PC-3 (cell line): ENCODE measurements at regions not wholly inside any gene's neighbourhood (a gene's known extent, or its start where the extent isn't known, plus 50 kb on each side); places are given as distances from the start of the nearest gene placed in this dataset.

Experiments used
- ATAC-seq: fragments of 200-7000 bp; cut with Tn5 transposase; 2 replicates; pipeline ENCODE4 v1.9.1; 2020; ENCODE audit warnings: mild to moderate bottlenecking, moderate library complexity
- BruUV-seq: library from RNA; stranded (reverse); fragments of 400-500 nt; replicated peaks from 2 replicates; lab custom pipeline; 2021; lab: Mats Ljungman, UMichigan
- CTCF ChIA-PET: fragments of 300-600 bp; sonication (Branson Sonifier 250); formaldehyde crosslinking; loops from one replicate; lab custom pipeline; 2022; ENCODE audit warnings: antibody characterized with exemption; lab: Charles Lee
- POLR2A ChIA-PET: fragments of 300-600 bp; sonication (Branson Sonifier 250); formaldehyde crosslinking; loops from one replicate; lab custom pipeline; 2022; ENCODE audit warnings: antibody characterized with exemption; ENCODE audit not compliant: unreplicated experiment; lab: Charles Lee
- DNase-seq: peaks from one replicate; pipeline ENCODE4 v3.0.0-alpha.2; 2015
- H2AFZ ChIP-seq: fragments of 300-600 bp; sonication (generic); 2 replicates; pipeline ENCODE4 v1.6.0; 2016; ENCODE audit warnings: antibody characterized with exemption, low read length
- H3F3A ChIP-seq: fragments of 300-600 bp; sonication (generic); one replicate; pipeline ENCODE4 v1.6.0; 2017; ENCODE audit warnings: antibody characterized with exemption, low read length, control low read depth, mild to moderate bottlenecking; ENCODE audit not compliant: unreplicated experiment
- H3K27ac ChIP-seq: fragments of 300-600 bp; sonication (generic); 2 replicates; pipeline ENCODE4 v1.5.1; 2016; ENCODE audit warnings: mild to moderate bottlenecking, low read length
- H3K27me3 ChIP-seq: fragments of 300-600 bp; sonication (generic); 2 replicates; pipeline ENCODE4 v1.6.1; 2016; ENCODE audit warnings: low read length, mixed read lengths
- H3K36me3 ChIP-seq: fragments of 300-600 bp; sonication (generic); 2 replicates; pipeline ENCODE4 v1.6.1; 2016; ENCODE audit warnings: low read depth, mixed run types, low read length, mixed read lengths
- H3K4me1 ChIP-seq: fragments of 300-600 bp; sonication (generic); 2 replicates; pipeline ENCODE4 v1.5.1; 2016; ENCODE audit warnings: low read length; ENCODE audit not compliant: insufficient read depth
- H3K4me2 ChIP-seq: fragments of 300-600 bp; sonication (generic); 2 replicates; pipeline ENCODE4 v1.6.0; 2016; ENCODE audit warnings: low read length
- H3K4me3 ChIP-seq: fragments of 300-600 bp; sonication (generic); 2 replicates; pipeline ENCODE4 v1.5.1; 2016; ENCODE audit warnings: mild to moderate bottlenecking, low read length, mixed read lengths
- H3K79me2 ChIP-seq: fragments of 300-600 bp; sonication (generic); 2 replicates; pipeline ENCODE4 v1.6.1; 2017; ENCODE audit warnings: low read length, mixed read lengths
- H3K9ac ChIP-seq: fragments of 300-600 bp; sonication (generic); 2 replicates; pipeline ENCODE4 v1.6.0; 2016; ENCODE audit warnings: mild to moderate bottlenecking, low read length
- H3K9me2 ChIP-seq: fragments of 300-600 bp; sonication (generic); replicated peaks from 2 replicates; pipeline ENCODE4 v1.6.1; 2016; ENCODE audit warnings: mixed run types, low read length, mixed read lengths
- H3K9me3 ChIP-seq: fragments of 300-600 bp; sonication (generic); 2 replicates; pipeline ENCODE4 v1.6.1; 2016; ENCODE audit warnings: low read length, mixed read lengths
- H4K20me1 ChIP-seq: fragments of 300-600 bp; sonication (generic); 2 replicates; pipeline ENCODE4 v1.6.1; 2016; ENCODE audit warnings: low read length, mixed read lengths
- CTCF ChIP-seq: fragments of 300-600 bp; sonication (generic); conservative IDR thresholded peaks from 2 replicates; pipeline ENCODE4 v1.5.1; 2017; ENCODE audit warnings: antibody characterized with exemption, low read depth, mild to moderate bottlenecking, low read length
- EZH2 ChIP-seq: fragments of 300-600 bp; sonication (generic); IDR thresholded peaks from one replicate; pipeline ENCODE4 v1.6.1; 2017; ENCODE audit warnings: antibody characterized with exemption, mild to moderate bottlenecking, low read length; ENCODE audit not compliant: unreplicated experiment
- EZH2phosphoT487 ChIP-seq: fragments of 300-600 bp; sonication (generic); IDR thresholded peaks from 2 replicates; pipeline ENCODE4 v1.6.1; 2018; ENCODE audit warnings: mild to moderate bottlenecking, antibody characterized with exemption, low read length, borderline replicate concordance
- intact Hi-C: fragments of 100-400 bp; cut with micrococcal nuclease; formaldehyde crosslinking; loops from 2 replicates; pipeline ENCODE4 v1.9.0; 2023

- DNase-seq = peak; percentile 43
- Histone ChIP-seq H3K27me3 (no peaks in the 10 kb centered on the region), H3K4me2 (no peak overlapping the region), H3K79me2 (no peaks in the 10 kb centered on the region), H3F3A (no peaks in the 10 kb centered on the region), H3K9ac (no peak overlapping the region), H3K4me1 (no peaks in the 10 kb centered on the region), H3K27ac (no peak overlapping the region), H3K9me3 (no peaks in the 10 kb centered on the region), H3K36me3 (no peaks in the 10 kb centered on the region), H4K20me1 (no peaks in the 10 kb centered on the region), H3K9me2 (no peaks in the 10 kb centered on the region), H2AFZ (no peak overlapping the region), H3K4me3 (no peak overlapping the region)
- ATAC-seq = no peak
- BruUV-seq = no TSS peak
- intact Hi-C loops = no loop called here
- ChIA-PET POLR2A (no interaction called here), CTCF (no interaction called here)
- TF ChIP-seq EZH2phosphoT487 = no peak
- no peak for TF ChIP-seq EZH2
- TF ChIP-seq CTCF = peak; percentile 82
Observed at GRCh38 chr14:83300476-83301064, 1766.9 kb upstream of the SEL1L start.

DNA sequence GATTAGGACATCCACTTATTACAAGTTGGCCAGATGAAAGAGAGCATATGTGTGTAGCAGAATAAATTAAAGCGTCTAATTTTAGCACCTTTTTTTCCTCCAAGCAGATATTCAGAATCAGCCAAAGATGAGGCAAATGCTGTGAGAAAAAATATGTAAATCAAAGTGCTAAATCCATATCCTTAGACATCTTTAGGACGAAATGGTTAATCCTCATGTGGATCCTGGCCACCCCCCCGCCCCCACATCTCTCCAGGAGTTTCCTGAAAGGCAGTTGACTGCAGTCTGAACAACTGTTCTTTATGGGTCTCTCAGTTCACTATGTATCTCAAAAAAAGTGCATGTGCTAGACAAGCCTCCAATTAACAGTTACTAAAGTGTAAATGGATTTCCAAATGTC, 1768.1 kb upstream of the SEL1L start:
- Histone ChIP-seq H4K20me1 (no peaks in the 10 kb centered on the region), H2AFZ (no peak overlapping the region), H3F3A (no peaks in the 10 kb centered on the region), H3K79me2 (no peaks in the 10 kb centered on the region), H3K4me3 (no peak overlapping the region), H3K36me3 (no peaks in the 10 kb centered on the region), H3K4me1 (no peaks in the 10 kb centered on the region), H3K4me2 (no peak overlapping the region), H3K27me3 (no peaks in the 10 kb centered on the region), H3K9me2 (no peaks in the 10 kb centered on the region), H3K9ac (no peak overlapping the region), H3K9me3 (no peaks in the 10 kb centered on the region), H3K27ac (no peak overlapping the region)
- intact Hi-C loops = no loop called here
- ATAC-seq (no peak), DNase-seq (no peak)
- ChIA-PET CTCF (no interaction called here), POLR2A (no interaction called here)
- TF ChIP-seq EZH2 (no peak), EZH2phosphoT487 (no peak), CTCF (no peak)
- BruUV-seq = no TSS peak

- Histone ChIP-seq H2AFZ (no peak overlapping the region), H3K36me3 (no peaks in the 10 kb centered on the region), H3K27me3 (no peaks in the 10 kb centered on the region), H4K20me1 (no peaks in the 10 kb centered on the region), H3K4me1 (no peaks in the 10 kb centered on the region), H3K4me3 (no peak overlapping the region), H3K79me2 (no peaks in the 10 kb centered on the region), H3K9me3 (no peaks in the 10 kb centered on the region), H3K9ac (no peak overlapping the region), H3F3A (no peaks in the 10 kb centered on the region), H3K27ac (no peak overlapping the region), H3K4me2 (no peak overlapping the region), H3K9me2 (no peaks in the 10 kb centered on the region)
- BruUV-seq = no TSS peak
- TF ChIP-seq EZH2 (no peak), EZH2phosphoT487 (no peak), CTCF (no peak)
- ATAC-seq = no peak
- ChIA-PET CTCF (no interaction called here), POLR2A (no interaction called here)
- intact Hi-C loops = no loop called here
- DNase-seq = no peak
Observed at GRCh38 chr14:83309211-83309610, 1775.6 kb upstream of the SEL1L start.
